GM21367 (cell line): ENCODE measurements at regions not wholly inside any gene's neighbourhood (a gene's known extent, or its start where the extent isn't known, plus 50 kb on each side); places are given as distances from the start of the nearest gene placed in this dataset.
"Not testable (repeated sequence)": the region's sequence is repeated elsewhere in the genome, so short reads cannot be mapped to it uniquely, and the experiment has no call there.

Experiments
- ATAC-seq: cut with Tn5 transposase; IDR thresholded peaks from one replicate; pipeline ENCODE4 v1.9.1; 2021; ENCODE audit not compliant: unreplicated experiment

DNA sequence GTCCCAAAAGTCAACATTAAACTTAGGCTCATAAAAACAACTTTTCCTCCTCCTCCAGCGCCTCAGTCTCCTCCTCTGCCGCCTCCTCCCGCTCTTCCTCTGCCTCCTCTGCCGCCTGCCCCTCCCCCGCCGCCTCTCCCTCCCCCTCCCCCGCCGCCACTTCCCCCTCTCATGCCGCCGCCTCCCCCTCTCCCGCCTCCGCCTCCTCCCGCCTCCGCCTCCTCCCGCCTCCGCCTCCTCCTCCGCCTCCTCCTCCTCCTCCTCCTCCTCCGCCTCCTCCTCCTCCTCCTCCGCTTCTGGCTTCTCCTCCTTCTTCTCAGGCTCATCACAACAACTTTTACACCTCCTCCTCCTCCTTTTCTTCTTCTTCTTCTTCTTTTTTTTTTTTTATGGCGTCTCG lies 599.9 kb downstream of the TMEM182 start:
- ATAC-seq = no peak

GRCh38 chr2:103363639-103364038 lies 601.8 kb downstream of the TMEM182 start:
- no peak for ATAC-seq

DNA sequence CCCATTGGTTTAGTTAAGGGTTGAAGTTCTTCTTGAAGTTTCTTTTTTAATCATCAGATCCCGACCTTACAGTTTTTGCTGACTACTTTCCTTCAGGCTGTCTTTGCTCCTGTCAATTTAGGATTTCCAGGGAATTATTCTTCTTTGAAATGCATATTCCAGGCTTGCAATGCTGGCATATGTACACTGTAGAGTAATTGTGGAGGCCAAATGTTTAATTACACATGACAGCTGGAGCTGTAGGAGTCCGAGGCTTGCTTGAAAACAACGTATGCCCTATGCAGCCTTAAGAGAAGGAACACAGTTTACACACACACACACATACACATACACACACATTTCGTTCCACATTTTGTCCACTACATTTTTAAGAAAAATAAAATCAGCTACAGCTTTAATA lies 602.3 kb downstream of the TMEM182 start:
- ATAC-seq = no peak

- ATAC-seq = no peak
Observed at GRCh38 chr2:103365071-103365470, 603.2 kb downstream of the TMEM182 start.

DNA sequence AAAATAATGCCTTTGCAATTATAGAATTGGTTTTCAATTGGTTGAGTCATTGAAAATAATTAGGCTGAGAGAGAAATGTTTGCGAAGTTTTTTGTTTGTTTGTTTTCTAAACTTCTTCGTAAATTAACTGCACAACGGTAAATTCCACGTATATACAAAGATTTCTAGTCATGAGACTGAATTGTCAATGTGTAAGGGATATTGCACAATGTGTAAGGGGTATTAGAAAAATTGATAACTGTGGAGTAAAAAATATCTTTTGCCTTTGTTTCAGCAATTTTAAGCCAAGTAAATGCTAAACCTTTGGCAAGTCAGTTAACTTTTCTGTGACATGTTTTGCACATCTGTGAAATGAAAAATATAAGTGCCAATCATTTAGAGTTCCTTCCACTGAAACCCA lies 606.0 kb downstream of the TMEM182 start:
- ATAC-seq = no peak

DNA sequence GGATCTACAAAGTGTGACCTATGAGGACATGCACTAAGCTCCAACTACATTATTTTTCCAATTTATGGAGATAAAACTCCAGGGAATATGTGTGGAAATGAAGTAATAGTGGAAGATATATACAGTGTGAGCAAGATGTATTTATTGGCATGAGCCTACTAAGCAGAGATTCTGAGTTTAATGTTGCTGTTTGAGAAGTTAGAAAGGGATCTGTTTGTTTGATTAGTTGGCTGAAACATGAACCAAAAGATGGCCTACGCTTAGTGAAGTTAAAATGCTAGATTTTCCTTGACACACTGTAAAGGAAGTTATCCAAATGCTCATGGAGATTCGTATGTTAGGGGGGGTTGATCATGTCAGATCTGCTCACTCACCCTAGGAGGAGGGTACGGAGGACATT lies 621.7 kb downstream of the TMEM182 start:
- no peak for ATAC-seq

DNA sequence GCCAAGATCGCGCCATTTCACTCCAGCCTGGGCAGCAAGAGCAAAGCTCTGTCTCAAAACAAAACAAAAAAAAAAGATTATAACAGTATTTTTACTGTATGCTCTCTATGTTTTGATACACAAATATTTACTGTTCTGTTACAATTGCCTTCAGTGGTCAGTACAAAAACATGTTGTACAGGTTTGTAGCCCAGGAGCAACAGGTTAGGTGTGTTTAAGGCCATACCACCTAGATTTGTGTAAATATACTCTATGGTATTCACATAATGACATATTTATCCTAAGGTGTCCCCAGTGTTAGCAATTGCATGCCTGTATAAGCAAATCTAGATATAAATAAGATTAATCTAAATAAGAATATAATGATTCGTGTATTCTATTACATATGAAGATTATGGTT lies 625.0 kb downstream of the TMEM182 start:
- no peak for ATAC-seq

GRCh38 chr2:103387888-103388287 lies 626.1 kb downstream of the TMEM182 start:
- no peak for ATAC-seq

GRCh38 chr2:103396152-103396551 lies 634.3 kb downstream of the TMEM182 start:
- ATAC-seq = no peak

- ATAC-seq = no peak
Observed at GRCh38 chr2:103401621-103402020, 639.8 kb downstream of the TMEM182 start.

DNA sequence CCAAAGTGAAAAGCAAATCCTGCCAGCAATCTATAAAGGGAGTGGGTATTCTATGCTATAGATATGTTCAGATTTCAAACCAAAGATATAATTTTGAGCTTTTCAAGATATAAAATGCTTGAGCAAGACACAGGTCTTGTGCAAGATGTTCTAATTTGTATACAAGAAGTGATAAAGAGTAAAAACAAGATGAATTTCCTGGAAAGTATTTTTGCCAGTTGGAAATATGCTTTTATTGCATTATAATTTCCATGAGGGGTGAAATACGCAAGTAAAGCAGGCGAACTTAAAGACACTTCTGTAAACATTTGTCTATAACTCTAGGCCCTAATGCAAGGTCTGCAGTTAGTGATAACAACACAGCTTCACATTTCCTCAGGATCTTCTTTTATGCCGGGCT lies 640.5 kb downstream of the TMEM182 start:
- no peak for ATAC-seq

DNA sequence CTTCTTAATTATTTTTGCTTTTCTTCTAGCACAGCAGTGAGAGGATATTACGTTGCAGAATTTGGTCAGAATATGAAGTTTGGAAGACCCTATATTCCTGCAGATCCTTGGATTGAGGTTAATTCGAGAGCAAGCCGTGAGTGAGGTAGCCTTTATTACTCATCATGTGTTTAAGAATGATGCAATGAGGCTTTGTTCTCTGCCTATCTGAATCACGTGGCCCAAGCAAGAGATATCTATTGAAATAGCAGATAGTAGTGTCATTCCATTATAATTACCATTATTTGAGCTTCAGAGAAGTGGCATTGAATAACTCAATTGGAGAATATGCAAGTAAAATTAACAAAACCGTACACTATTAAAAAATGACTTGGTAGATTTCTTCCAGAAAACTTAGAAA lies 641.1 kb downstream of the TMEM182 start:
- ATAC-seq = no peak

DNA sequence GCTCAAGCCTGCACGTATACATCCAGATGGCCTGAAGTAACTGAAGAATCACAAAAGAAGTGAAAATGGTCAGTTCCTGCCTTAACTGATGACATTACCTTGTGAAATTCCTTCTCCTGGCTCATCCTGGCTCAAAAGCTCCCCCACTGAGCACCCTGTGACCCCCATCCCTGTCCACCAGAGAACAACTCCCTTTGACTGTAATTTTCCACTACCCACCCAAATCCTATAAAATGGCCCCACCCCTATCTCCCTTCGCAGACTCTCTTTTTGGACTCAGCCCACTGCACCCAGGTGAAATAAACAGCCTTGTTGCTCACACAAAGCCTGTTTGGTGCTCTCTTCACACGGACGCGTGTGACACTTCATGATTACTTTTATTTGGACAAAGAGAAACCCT lies 641.6 kb downstream of the TMEM182 start:
- ATAC-seq = not testable (repeated sequence)

DNA sequence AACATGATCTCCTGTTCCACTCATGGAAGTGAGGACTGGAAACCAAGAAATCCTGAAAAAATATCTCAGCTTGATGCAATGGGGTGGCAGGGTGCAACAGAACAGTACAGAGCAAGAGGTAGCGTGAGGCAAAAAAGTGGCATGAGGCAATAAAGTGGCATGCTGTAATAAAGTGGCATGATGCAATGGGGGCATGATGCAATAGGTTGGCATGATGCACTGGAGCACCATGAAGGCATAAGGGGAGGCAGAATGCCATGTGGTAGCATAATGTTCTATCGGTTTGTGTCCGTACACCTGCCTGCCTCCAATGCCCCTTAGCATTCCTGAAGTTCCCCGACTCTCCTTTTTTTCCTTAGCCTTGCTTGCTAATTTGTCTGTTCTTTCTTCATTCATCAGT lies 648.4 kb downstream of the TMEM182 start:
- ATAC-seq = no peak

GRCh38 chr2:103419506-103419905 lies 657.7 kb downstream of the TMEM182 start:
- ATAC-seq = no peak

DNA sequence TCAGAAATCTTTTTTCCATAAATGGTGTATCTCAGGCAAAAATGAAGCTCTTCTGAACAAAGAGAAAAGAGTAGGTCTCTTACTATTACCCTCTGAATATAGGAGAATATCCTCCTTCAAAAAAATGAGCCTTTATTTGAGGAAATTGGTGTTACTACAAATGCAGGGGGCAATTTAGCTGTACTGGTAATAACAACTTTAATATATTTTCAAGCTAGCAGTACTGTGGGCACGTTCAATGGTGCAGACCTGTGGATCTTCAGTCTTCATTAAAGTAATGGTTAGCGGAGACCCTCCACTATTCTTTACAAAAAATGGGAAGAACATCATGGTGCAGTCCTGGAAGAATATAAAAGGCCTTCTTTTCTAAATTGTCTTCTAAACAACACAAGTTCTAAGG lies 661.3 kb downstream of the TMEM182 start:
- ATAC-seq = no peak

DNA sequence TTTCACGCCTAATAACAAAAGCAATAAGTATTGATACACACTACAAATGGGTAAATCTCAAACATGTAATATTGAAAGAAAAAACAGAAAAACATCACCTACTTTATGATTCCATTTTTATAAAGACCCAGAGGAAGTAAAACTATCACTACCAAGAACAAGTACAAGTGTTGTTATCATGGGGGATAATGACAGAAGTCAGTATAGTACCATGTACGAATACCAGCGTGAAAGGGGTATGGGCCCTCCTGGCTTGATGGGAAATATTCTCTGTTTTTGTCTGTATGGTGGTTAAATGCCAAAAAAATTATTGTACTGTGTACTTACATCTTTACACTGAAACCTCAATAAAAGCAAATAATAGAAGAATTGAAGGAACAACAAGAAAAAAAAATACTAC lies 665.7 kb downstream of the TMEM182 start:
- no peak for ATAC-seq

DNA sequence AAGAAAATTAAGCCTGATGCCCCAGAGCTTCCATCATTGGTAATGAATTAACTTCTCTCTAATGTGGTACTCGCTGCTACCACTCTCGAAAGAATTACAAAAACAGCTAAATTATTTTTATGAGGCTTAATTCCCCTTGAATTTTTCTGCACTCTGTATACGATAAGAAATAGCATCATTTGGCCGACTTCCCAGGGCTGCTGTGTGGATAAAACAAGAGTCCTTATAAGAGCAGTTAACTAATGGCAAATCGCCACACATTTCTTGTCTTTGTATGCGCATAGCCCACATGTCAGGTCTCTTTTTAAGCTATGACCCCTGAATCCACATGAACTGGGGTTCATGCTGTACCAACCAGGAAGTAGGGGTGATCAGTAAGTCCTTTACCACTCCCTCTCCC lies 668.4 kb downstream of the TMEM182 start:
- ATAC-seq = no peak

DNA sequence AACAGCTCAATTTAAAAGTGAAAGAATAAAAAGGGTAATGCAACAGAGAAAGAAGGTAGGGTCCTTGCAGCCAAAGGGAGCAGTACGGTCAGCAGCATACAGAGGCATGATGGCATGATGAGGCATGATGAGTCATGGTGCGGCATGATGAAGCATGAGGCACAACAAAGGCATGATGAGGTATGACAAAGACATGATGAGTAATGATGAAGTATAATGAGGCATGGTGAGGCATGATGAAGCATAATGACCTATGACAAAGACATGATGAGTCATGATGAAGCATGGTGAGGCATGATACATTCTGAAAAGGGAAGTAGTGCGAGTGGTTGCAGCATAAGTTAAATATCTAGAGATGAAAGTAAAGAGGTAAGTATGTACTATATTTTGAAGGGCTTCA lies 673.2 kb downstream of the TMEM182 start:
- no peak for ATAC-seq

DNA sequence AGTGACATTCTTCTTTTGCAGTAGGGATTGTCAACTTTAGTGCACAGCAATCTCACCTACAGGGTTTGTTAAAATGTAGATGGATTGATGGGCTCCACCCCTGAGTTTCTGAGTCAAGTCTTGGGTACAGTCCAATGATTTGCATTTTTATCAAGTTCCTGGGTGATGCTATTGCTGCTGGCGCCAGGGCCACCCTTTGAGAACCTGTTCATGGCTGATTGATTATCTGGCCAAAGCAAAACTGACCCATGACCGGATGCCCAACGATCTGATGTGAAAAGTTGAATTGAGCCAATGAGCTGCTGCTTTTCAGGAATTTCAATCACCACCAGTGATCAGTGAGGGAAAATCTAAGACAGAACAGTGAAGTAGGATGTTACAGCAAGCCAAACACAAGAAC lies 675.3 kb downstream of the TMEM182 start:
- no peak for ATAC-seq

GRCh38 chr2:103445347-103445746 lies 683.5 kb downstream of the TMEM182 start:
- ATAC-seq = no peak

DNA sequence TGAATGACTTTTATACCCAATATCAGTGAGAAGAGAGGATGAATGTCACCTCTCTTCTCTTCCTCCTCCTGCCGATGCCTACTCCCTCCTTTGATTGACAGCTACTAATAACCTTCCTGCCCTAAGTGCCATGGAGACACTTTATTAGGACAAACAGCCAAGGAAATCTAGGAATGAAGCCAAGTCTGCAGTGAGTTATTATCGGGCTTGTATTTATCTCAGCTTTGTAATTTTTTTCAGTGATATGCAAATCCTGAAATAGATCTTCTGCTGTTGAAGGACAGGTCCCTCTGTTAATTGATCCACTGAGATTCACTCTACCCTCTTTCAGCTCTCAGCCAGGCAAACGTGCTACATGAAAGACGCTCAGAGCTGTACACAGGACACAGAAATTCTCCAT lies 686.7 kb downstream of the TMEM182 start:
- no peak for ATAC-seq

- ATAC-seq = no peak
Observed at GRCh38 chr2:103451283-103451682, 689.5 kb downstream of the TMEM182 start.

GRCh38 chr2:103459283-103459682 lies 697.5 kb downstream of the TMEM182 start:
- no peak for ATAC-seq
